SKM-1 (cell line): ENCODE measurements at regions not wholly inside any gene's neighbourhood (a gene's known extent, or its start where the extent isn't known, plus 50 kb on each side); places are given as distances from the start of the nearest gene placed in this dataset.
"Not testable (repeated sequence)": the region's sequence is repeated elsewhere in the genome, so short reads cannot be mapped to it uniquely, and the experiment has no call there.

Experiments used
- DNase-seq: peaks from one replicate; lab custom pipeline; 2025; ENCODE audit not compliant: unreplicated experiment; lab: John Stamatoyannopoulos, UW

GRCh38 chr3:74145277-74145676, 469.2 kb downstream of the CNTN3 start:
- DNase-seq: no peak

DNA sequence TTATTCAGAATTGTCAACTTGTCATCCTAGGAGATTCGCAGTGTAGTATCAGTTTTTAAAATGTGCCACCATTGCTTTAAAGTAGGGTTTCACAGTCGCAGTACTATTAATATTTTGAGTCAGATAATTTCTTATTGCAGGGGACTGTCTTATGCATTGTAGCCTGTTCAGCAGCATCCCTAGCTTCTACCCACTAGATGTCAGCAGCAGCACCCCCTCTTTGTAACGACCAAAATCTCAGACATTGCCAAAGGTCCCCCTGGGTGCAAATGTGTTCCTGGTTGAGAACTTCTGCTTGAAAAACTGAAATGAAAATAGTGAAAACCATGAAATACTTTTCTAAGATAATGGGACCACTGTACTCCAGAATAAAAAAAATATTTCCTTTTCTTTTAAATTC, 474.8 kb downstream of the CNTN3 start:
- DNase-seq: no peak

DNA sequence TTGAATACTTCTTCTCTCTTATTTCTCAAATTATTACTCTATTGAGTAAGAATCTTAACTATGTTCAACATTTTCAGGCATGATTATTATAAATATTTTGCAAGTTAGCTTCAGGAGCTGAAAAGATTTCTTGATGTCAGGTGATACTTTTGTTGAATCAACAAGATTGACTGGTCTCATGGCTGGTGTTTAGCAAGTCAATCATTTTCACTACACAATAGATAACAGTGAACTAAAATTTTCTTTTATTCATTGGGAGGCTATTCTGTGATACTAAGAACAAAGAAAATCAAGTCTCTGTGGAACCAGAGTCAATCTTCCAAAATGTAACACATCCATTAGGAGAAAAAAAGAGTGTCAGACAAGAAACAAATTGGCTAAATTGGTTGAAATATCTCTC, 476.7 kb downstream of the CNTN3 start:
- no peak for DNase-seq

DNA sequence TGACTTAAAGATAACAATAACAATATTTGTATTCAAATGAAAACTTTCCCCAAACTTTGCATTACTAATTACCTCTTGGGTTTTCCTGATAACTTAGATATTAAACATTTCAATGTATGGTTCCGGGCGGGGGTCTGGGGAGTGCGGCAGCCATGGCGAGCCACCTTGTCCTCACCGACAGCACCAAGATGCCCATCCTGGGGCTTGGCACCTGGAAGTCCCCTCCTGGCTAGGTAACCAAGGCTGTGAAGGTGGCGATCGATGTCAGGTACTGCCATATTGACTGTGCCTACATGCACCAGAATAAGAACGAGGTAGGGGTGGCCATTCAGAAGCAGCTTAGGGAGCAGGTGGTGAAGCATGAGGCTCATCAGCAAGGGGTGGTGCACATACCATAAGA, 478.7 kb downstream of the CNTN3 start:
- DNase-seq: no peak

- no peak for DNase-seq
Measured at GRCh38 chr3:74134831-74135230, 479.6 kb downstream of the CNTN3 start.

DNA sequence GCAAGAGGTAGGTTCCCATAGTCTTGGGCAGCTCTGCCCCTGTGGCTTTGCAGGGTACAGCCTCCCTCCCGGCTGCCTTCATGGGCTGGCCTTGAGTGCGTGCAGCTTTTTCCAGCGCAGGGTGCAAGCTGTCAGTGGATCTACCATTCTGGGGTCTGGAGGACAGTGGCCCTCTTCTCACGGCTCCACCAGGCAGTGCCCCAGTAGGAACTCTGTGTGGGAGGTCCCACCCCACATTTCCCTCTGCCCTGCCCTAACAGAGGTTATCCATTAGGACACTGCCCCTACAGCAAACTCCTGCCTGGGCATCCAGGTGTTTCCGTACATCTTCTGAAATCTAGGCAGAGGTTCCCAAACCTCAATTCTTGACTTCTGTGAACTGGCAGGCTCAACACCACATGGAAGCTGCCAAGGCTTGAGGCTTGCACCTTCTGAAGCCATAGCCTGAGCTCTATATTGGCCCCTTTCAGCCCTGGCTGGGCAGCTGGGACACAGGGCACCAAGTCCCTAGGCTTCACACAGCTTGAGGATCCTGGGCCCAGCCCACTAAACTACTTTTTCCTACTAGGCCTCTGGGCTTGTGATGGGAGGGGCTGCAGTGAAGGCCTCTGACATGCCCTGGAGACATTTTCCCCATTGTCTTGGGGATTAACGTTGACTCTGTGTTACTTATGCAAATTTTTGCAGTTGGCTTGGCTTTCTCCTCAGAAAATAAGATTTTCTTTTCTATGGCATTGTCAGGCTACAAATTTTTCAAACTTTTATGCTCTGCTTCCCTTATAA, 482.7 kb downstream of the CNTN3 start:
- DNase-seq: not testable (repeated sequence)

GRCh38 chr3:74129611-74130010, 484.8 kb downstream of the CNTN3 start:
- no peak for DNase-seq

DNA sequence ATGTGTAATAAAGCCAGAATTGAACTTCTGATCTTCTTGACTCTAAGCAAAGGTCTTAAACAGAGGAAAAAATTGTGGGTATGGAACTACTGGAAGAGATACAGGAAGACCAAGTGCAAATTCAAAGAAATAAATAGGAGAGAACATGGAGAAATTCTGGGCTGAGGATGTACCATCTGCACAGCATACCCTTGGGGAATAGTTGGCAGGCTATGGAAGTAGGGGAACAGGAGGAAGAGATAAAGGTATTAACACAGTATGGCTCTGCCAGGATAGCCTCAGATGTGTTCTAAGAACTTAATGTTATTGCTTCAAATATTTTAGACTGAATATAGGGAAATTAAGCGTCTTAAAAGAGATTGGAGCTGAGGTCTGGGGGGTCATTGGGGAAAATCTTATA, 485.4 kb downstream of the CNTN3 start:
- DNase-seq: no peak

- no peak for DNase-seq
Measured at GRCh38 chr3:74127256-74127655, 487.2 kb downstream of the CNTN3 start.

GRCh38 chr3:74124782-74125181, 489.7 kb downstream of the CNTN3 start:
- DNase-seq: no peak

- no peak for DNase-seq
Measured at GRCh38 chr3:74122281-74122680, 492.2 kb downstream of the CNTN3 start.

DNA sequence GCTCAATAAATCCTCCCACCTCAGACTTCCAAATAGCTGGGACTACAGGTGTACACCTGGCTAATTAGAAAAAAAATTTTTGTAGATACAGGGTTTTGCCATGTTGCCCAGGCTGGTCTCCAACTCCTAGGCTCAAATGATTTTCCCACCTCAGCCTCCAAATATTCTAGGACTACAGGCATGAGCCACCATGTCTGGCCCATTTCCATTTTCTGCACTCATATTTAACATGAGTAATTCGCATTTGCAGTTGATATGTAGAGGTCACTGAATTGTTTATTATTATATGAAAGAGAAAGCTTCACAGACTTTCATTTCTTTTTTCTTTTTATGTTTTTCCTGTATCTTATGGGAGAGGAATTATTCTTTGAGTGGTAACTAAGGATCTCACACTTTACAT, 492.7 kb downstream of the CNTN3 start:
- DNase-seq: no peak

GRCh38 chr3:74119221-74119620, 494.5 kb upstream of the PDZRN3 start:
- no peak for DNase-seq

GRCh38 chr3:74115906-74116305, 491.2 kb upstream of the PDZRN3 start:
- DNase-seq: no peak

DNA sequence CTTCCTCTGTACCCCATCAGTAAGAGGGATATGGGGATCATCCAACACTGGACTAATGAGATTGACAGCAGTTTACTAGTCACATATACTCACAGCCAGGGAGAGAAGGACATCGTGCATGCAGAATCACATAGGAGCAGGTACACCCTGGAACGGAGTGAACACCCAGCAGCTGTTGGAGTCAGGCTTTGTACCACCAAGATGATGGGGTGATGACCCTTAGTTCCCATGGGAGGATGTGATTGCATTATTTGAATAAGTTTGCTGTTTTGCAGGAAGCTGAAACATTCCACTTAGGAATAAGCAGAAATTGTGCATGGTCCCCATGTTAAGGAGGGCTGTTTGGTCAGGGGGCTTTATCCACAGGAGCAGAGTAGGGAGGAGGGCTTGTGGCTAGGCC, 482.7 kb upstream of the PDZRN3 start:
- no peak for DNase-seq

DNA sequence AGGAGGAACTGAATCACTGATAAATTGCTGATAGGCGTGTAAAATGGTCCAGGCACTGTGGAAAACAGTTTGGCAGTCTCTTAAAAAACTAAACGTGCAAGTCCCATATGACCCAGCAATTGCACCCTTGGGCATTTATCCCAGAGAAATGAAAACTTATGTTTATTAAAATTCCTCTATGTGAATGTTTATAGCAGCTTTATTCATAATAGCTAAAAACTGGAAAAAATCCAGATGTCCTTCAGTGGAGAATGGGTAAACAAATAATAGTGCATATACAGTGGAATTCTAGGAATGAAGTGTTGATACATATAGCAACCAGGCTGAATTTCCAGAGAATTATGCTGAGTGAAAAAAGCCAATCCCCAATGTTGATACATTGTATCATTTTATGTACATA, 482.2 kb upstream of the PDZRN3 start:
- DNase-seq: no peak

GRCh38 chr3:74091204-74091603, 466.5 kb upstream of the PDZRN3 start:
- no peak for DNase-seq

DNA sequence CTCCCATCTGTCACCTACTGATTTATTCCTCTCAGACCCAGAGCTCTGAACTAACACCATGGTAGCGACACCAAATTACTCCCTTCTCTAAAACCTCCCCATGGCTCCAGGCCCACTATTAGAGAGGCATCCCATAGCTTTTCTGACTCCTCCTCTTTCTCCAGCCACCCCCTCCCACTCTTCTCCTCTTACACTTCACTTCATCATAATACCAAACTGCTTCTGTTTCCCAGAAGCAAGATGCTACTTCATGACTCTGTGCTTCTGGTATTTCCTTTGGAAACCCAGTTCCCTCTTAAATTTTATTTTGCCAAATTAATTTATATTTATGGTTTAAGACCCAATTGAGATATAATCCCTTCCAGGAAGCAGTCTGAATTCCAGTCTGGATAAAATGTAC, 465.1 kb upstream of the PDZRN3 start:
- no peak for DNase-seq

DNA sequence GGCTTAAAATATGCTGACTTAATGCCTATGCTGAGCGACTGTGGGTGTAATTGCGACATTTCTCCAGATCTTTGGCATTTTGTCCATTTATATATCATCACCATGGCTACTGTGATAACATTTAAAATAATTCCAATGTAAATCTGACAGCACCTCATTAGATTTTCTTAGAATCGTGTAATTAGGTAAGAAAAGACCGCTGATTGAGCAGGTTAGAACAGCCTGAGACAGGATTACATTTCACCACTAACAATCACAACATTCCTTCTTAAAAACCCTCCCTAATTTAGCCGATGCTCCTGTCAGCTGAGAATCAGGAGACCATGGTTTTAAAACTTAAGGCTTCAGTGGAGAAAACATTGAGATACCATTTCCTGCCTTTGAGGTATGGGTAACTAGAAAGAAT, 455.3 kb upstream of the PDZRN3 start:
- DNase-seq: no peak

GRCh38 chr3:74075241-74075640, 450.5 kb upstream of the PDZRN3 start:
- DNase-seq: no peak

DNA sequence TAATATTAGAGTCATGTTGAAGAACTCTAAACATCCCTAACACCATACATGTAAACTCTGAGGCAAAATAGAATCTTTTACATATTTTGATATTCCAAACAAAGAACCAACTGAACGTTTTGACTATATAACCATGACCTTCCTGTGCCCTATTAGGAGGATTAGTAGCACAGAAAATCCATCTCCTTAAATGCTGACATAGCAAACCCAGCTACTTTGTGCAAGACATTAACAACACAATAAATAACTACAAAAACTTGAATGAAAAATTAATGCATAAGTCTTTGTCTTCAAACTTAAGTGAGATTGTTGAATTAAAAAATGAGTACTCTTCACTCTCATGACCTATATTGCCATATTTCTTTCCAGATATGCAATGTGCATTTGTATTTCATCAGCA, 450.0 kb upstream of the PDZRN3 start:
- no peak for DNase-seq

DNA sequence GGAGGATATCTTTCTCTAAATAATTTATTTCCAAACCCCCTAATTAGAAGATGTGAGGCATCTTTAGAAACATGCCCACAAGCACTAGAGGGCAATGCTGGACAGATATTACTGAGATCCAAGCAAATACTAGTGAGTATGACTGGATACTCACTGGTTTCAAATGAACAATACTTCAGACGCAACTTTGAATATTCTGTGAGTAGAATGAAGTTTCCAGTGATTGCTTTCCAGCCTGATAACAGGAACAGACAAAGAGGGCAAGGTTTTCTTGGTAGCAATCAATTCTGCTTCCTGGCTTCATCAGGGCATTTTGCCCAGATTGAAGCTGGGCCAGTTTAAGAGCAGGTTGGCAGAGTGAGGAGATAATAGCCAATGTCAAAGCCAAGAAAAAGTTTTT, 442.6 kb upstream of the PDZRN3 start:
- DNase-seq: no peak

DNA sequence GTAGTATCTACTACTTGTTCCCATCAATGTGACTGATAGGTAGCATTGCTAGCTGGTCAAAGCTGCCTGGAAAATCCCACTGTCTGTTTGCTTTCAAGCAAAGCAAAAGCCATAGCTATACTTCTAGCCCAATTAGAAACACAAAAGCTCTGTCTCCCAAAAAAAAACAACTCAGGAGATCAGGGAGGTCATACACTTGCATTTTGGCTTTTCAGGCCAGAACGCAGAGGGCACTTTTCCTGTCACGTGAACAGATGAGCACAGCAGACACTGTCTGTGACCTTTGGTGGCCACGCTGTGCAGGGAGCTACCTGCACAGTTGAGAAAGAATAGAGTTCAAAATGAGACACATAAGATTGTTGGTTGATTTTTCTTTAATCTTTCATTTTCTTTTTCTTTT, 441.7 kb upstream of the PDZRN3 start:
- no peak for DNase-seq
